Glomerular endothelial cell (primary cell): ENCODE measurements at regions not wholly inside any gene's neighbourhood (a gene's known extent, or its start where the extent isn't known, plus 50 kb on each side); places are given as distances from the start of the nearest gene placed in this dataset.

Source experiments
- DNase-seq: peaks from one replicate; pipeline ENCODE4 v3.0.0-alpha.2; 2011; ENCODE audit warnings: low read depth, low spot score; ENCODE audit errors: extremely low read depth

DNA sequence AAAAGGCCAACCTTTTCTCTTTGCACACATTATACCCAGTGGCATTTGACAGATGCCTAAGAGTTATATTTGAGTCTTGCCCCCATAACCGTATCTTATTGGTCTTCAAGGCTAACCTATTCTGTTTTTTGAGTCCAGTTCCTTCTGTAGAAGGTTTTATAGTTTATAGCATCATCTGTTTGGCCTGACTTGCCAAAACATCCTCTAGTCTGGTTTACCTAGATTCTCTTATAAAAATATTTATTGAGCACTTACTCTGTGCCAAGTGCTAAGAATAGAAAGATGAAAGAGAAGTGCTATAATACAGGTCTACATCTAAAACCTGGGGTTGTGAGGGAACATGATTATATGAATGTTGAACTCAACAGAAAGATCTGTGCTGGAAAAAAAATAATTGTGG lies 55.9 kb upstream of the PIP4K2A start:
- DNase-seq: no peak

GRCh38 chr10:22767859-22768258 lies 53.5 kb upstream of the PIP4K2A start:
- no peak for DNase-seq

GRCh38 chr10:22766693-22767092 lies 52.3 kb upstream of the PIP4K2A start:
- no peak for DNase-seq

GRCh38 chr10:22765660-22766547 lies 51.5 kb upstream of the PIP4K2A start:
- DNase-seq: no peak

DNA sequence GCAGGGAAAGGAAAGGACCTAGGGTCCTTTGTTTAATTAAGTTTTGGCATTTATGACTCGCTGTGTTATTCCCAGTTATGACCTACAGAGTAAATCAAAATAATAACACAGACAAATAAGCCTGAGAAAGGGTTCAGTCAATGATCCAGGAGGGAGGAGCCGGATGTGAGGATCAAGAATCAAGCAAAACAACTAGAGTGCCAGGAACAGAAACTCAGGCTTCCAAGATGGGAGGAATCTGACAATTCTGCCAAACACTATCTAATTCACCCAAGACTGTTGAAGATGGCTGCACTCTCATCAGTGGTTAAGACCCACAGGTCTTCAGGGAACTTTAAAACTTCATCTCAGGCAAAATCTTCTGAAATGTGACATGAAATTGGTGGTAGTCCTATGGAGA lies 50.3 kb upstream of the PIP4K2A start:
- DNase-seq: no peak
